Fibroblast of skin of abdomen (primary cell): ENCODE measurements at regions not wholly inside any gene's neighbourhood (a gene's known extent, or its start where the extent isn't known, plus 50 kb on each side); places are given as distances from the start of the nearest gene placed in this dataset.

Experiments used
- DNase-seq: peaks from one replicate; pipeline ENCODE4 v3.0.0-alpha.2; 2013

GRCh38 chr13:26965952-26966700, 205.5 kb downstream of the USP12 start:
- DNase-seq: peak; percentile 37

- DNase-seq: no peak
Measured at GRCh38 chr13:26964278-26965250, 204.0 kb upstream of the GPR12 start.

- DNase-seq: no peak
Measured at GRCh38 chr13:26962671-26963070, 202.1 kb upstream of the GPR12 start.

GRCh38 chr13:26961890-26962615, 201.5 kb upstream of the GPR12 start:
- no peak for DNase-seq

GRCh38 chr13:26957182-26957581, 196.6 kb upstream of the GPR12 start:
- no peak for DNase-seq

- no peak for DNase-seq
Measured at GRCh38 chr13:26956522-26957142, 196.0 kb upstream of the GPR12 start.

- DNase-seq: no peak
Measured at GRCh38 chr13:26954976-26955375, 194.4 kb upstream of the GPR12 start.

GRCh38 chr13:26953291-26953690, 192.7 kb upstream of the GPR12 start:
- no peak for DNase-seq

GRCh38 chr13:26952551-26953143, 192.1 kb upstream of the GPR12 start:
- no peak for DNase-seq

GRCh38 chr13:26951581-26952177, 191.1 kb upstream of the GPR12 start:
- no peak for DNase-seq

- no peak for DNase-seq
Measured at GRCh38 chr13:26950968-26951367, 190.4 kb upstream of the GPR12 start.

GRCh38 chr13:26950546-26950945, 190.0 kb upstream of the GPR12 start:
- no peak for DNase-seq

- DNase-seq: no peak
Measured at GRCh38 chr13:26949701-26950502, 189.3 kb upstream of the GPR12 start.

GRCh38 chr13:26948353-26948752, 187.8 kb upstream of the GPR12 start:
- no peak for DNase-seq

GRCh38 chr13:26946684-26947343, 186.2 kb upstream of the GPR12 start:
- DNase-seq: peak; percentile 46

- DNase-seq: no peak
Measured at GRCh38 chr13:26943748-26944147, 183.2 kb upstream of the GPR12 start.

GRCh38 chr13:26942184-26942583, 181.6 kb upstream of the GPR12 start:
- no peak for DNase-seq

- peak; percentile 64 for DNase-seq
Measured at GRCh38 chr13:26941345-26942174, 181.0 kb upstream of the GPR12 start.

GRCh38 chr13:26934096-26934495, 173.5 kb upstream of the GPR12 start:
- no peak for DNase-seq
